IPS DF 19.7 (cell line): ENCODE measurements at regions not wholly inside any gene's neighbourhood (a gene's known extent, or its start where the extent isn't known, plus 50 kb on each side); places are given as distances from the start of the nearest gene placed in this dataset.
"Not testable (repeated sequence)": the region's sequence is repeated elsewhere in the genome, so short reads cannot be mapped to it uniquely, and the experiment has no call there.

Experiments
- DNase-seq: peaks from one replicate; pipeline ENCODE4 v3.0.0-alpha.2; 2013; ENCODE audit warnings: low read depth, low spot score

- DNase-seq = no peak
Observed at GRCh38 chr17:54191261-54191660, 368.5 kb downstream of the KIF2B start.

DNA sequence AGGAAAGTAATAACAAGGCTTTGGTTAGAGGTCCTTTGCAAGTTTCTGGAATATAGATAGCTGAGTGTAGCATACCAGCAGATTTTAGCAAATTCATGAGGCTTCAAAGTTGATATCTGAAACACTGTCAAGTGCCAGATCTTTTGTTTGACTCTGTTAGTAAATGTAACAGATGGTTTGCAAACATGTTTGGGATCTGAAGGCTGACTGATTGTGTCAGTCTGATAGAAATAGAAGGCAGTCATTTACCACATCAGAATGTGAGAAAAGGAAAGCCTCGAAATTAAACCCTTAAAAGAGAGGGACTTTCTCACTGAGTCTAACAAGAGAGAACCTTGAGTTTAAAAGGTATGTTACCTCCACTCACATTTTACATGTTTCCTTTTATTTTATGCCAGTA is 371.5 kb downstream of the KIF2B start:
- DNase-seq = no peak

GRCh38 chr17:54196751-54197150 is 374.0 kb downstream of the KIF2B start:
- DNase-seq = no peak

DNA sequence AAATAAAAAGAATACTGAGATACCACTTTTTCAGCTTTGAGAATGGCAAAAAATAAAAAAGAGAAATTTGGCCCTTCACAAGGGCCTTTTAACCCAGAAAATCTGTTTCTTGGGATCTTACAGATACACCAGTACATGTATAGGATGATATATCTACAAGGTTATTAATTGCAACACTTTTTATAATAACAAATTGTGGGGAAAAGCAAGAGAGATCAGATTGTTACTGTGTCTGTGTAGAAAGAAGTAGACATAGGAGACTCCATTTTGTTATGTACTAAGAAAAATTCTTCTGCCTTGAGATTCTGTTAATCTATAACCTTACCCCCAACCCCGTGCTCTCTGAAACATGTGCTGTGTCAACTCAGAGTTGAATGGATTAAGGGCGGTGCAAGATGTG is 378.7 kb downstream of the KIF2B start:
- DNase-seq = not testable (repeated sequence)

- no peak for DNase-seq
Observed at GRCh38 chr17:54220829-54221228, 398.1 kb downstream of the KIF2B start.

DNA sequence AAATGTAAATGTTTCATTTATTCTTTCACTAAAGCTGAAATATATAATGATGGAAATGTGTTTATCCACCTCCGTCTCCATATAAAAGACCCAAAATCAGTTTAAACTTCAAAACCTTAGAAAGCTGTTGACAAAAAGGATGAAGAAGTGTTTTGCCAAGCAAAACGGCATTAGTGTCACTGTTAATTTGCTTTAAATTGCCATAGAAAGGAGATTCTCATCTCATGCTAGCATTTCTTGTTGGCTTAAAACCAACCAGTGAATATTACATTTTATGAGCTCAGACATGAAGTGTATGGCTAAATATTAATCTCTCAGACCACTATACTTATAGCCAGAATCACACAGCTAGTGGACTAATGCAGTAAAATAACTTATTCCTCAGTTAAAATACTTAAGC is 398.8 kb downstream of the KIF2B start:
- no peak for DNase-seq

DNA sequence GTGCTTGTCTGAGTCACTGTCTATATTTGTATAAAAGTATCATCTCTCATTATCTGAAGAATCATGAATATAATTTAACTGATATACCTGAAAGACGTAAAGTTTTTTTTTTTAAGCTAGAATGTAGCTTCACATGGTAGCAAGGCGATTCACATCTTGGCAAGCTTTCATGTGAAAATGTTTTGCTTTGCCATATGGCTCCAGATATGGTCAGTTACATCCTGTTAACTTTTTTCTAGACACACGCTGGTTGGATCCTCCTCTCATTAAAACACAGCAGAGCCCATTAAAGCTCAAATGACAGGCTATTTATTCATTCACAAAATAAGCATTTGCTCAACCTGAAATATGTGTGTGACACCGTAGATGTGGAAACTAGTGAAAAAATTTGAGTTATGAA is 412.8 kb downstream of the KIF2B start:
- no peak for DNase-seq

GRCh38 chr17:54237911-54238515 is 415.3 kb downstream of the KIF2B start:
- DNase-seq = no peak

GRCh38 chr17:54239291-54239690 is 416.6 kb downstream of the KIF2B start:
- DNase-seq = no peak

GRCh38 chr17:54255696-54256095 is 433.0 kb downstream of the KIF2B start:
- DNase-seq = no peak

GRCh38 chr17:54256401-54256929 is 433.7 kb downstream of the KIF2B start:
- DNase-seq = peak; percentile 52

DNA sequence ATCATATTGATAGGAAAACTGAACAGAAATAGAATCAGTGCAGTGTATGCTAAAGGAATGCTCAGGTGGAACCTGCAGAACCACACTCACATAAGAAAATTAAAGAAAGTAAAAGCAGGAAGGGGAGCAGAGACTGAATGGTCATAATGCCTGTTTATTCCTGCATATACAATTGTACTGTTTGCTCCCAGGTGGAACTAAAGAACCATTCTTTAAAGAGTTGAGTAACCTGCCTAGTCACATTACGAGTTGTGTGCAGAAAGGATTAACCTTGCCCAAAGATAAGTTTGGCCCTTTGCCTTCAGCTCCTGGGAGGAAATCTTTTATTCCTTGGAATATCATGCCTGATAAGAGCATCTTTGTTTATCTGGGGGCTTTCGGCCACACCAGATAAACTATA is 434.7 kb downstream of the KIF2B start:
- DNase-seq = no peak

DNA sequence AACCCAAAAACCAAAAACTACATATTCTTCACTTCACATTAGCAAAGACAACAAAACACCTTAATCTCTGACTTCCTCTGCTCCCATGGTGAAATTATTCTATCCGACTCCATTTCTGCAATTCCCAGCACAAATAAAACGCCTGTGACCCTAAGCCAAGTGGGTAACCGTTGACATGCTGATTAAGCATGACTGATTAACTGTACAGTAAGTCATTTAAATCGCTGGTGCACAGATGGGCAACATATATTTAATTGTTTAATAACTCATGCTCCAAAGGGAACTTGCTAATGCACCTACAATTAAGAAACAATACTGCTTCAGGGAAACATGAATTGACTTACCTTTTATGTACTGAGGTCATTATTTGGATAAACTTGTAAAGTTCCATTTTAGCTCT is 436.7 kb downstream of the KIF2B start:
- no peak for DNase-seq

- no peak for DNase-seq
Observed at GRCh38 chr17:54261465-54261864, 438.7 kb downstream of the KIF2B start.

DNA sequence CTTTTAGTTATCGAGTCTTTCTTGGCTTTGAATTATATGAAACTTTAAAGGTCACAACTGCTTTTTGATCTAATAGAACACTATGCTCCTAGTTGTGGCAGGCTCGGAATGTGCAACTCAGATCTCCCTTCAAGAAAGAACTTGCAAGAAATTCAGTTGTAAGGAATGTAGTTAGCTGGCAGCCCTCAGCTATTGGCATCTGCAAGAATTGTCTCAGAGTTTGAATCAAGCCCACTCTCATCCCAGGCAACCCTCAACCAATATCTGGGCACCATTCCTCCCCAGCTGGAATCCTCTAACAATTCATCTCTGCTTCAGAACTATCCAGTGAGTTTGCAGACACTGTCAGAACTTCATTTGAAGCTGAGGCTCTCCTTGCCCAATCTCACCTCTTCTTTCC is 447.2 kb downstream of the KIF2B start:
- DNase-seq = no peak

GRCh38 chr17:54270499-54270898 is 447.8 kb downstream of the KIF2B start:
- DNase-seq = no peak

- no peak for DNase-seq
Observed at GRCh38 chr17:54277868-54278267, 455.1 kb downstream of the KIF2B start.

DNA sequence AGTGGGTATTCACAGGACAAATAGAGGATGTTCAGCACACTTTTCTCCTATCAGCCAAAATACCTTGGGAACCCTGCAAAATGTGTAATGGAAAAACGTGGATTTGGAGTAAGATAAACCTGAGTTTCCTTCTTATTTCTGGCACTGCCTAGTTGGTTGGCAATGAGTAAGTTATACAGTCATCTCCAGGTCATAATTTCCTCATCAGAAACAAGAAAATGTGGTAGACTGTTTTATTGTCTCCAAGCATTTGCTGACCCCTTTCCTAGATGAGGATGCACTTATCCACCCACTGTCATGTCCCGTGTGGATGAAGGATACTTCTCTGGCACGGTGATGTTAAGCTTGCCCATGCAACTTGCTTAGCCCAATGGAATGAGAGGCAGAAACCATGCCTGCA is 458.0 kb downstream of the KIF2B start:
- no peak for DNase-seq

DNA sequence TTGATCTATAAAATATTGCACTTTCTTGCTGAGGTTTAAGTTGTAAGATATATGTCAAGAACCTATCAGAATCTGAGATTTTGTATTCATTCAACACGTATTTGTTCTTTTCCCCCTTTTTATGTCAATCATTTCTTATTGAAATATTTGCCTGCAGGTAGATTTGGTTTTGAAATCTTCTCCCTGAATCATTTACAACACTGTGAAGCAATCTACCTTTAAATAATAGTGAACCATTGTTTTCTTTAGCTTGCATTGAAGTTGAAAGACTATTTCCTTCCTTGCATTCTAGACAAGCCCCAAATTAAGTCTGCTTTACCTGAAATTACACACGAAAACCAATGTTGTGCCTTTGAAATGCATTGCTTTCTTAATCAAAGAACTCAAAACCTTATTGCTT is 460.2 kb downstream of the KIF2B start:
- no peak for DNase-seq

DNA sequence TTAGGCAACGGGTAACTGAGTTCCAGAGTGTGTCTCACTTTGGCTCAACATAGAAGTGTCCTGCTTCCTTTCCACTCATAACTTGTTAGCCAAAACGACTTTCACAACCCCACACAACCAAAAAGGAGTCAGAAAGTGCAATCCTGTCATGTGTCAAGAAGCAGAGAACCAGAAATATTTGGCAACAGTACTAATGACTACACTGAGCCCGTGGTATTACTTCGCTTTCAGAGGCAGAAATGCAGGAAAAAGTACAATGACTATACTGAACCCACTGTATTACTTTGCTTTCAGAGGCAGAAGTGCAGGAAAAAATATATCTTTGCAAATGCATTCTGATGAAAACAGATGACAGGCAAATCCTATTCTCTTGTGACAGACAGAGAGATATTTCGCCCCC is 484.6 kb downstream of the KIF2B start:
- DNase-seq = no peak

- no peak for DNase-seq
Observed at GRCh38 chr17:54324813-54325212, 502.1 kb downstream of the KIF2B start.

DNA sequence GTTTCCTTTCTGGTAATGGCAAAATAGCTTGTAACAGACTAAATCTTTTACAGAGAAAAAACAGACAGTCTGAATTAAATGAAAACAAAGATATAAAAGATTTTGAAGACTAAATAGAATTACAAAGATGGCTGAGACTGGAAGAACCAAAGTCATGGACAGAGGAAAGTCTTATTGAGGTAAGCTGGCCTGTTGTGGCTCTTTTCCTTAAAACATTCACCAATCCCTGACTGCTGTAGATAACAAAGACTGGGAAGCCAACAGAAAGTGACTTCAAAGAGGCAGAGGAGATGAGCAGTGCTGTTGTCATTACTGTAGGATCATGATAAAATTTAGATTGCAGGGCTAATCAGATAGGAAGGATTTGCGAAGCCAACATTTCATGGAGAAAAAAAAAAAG is 517.0 kb downstream of the KIF2B start:
- no peak for DNase-seq

- no peak for DNase-seq
Observed at GRCh38 chr17:54347495-54347894, 524.8 kb downstream of the KIF2B start.

- DNase-seq = no peak
Observed at GRCh38 chr17:54348234-54348633, 525.5 kb downstream of the KIF2B start.
